HG03045 (cell line): ENCODE measurements at regions not wholly inside any gene's neighbourhood (a gene's known extent, or its start where the extent isn't known, plus 50 kb on each side); places are given as distances from the start of the nearest gene placed in this dataset.
"Not testable (repeated sequence)": the region's sequence is repeated elsewhere in the genome, so short reads cannot be mapped to it uniquely, and the experiment has no call there.

ENCODE experiments used
- ATAC-seq: cut with Tn5 transposase; IDR thresholded peaks from one replicate; pipeline ENCODE4 v1.9.1; 2021; ENCODE audit warnings: mild to moderate bottlenecking, moderate library complexity; ENCODE audit not compliant: unreplicated experiment

DNA sequence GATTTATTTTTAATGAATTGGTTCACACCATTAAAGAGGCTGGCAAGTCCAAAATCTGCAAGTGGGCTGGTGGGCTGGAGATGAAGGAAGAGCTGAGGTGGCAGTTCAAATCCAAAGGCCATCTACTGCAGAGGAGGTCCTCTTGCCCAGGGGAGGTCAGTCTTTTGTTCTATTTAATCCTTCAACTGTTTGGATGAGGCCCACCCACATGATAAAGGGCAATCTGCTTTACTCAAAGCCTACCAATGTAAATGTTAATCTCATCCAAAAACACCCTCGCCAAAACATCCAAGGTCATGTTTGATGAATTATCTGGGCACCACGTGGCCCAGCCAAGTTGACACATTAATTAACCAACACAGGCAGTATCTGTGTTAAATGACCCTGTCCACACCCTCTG is 99.0 kb downstream of the RRAGC start:
- no peak for ATAC-seq

DNA sequence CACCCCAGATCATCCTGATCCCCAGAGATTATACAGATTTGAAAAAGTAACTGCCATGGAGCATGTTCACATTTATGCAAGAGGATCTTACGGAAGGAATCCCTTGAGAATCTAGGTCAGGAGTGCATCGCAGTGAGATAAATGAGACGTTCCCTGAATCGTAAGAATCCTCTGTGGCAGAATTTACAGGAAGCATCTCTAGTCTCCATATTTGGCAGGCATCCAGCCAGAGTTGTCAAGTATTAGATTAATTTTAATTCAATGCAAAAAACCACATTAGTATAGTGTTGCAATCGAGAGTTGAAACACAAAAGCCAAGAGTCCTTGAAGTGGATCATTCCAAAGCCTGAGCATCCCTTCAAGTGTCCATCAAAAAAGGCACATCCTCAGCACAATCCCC is 100.8 kb downstream of the RRAGC start:
- ATAC-seq: no peak

- no peak for ATAC-seq
These were observed 112.5 kb downstream of the RRAGC start for GRCh38 chr1:38746941-38747600.

DNA sequence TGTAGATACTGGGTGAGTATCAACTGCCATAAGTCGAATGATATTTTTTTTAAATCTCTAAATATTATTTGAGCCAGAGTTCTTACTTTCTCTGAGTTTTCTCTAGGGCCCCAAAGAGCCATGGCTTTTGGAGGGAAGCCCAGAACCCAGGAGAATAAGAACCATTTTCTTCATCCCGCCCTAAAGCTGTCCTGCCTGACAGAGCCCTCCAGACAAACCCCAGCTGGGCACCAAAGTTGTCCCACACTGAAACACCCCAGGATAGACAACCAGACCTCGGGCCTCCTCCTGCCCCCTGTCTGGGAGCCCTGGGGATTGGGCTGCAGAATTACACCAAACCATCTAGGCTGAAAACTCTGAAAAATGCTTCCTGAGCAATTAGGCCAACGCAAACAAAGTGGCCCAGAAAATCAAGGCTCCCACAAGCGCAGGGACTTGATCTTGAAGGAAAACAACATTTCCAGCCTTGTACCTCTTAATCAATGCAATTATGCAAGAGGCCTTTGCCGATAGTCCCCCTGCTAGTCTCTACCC is 113.1 kb downstream of the RRAGC start:
- ATAC-seq: no peak

DNA sequence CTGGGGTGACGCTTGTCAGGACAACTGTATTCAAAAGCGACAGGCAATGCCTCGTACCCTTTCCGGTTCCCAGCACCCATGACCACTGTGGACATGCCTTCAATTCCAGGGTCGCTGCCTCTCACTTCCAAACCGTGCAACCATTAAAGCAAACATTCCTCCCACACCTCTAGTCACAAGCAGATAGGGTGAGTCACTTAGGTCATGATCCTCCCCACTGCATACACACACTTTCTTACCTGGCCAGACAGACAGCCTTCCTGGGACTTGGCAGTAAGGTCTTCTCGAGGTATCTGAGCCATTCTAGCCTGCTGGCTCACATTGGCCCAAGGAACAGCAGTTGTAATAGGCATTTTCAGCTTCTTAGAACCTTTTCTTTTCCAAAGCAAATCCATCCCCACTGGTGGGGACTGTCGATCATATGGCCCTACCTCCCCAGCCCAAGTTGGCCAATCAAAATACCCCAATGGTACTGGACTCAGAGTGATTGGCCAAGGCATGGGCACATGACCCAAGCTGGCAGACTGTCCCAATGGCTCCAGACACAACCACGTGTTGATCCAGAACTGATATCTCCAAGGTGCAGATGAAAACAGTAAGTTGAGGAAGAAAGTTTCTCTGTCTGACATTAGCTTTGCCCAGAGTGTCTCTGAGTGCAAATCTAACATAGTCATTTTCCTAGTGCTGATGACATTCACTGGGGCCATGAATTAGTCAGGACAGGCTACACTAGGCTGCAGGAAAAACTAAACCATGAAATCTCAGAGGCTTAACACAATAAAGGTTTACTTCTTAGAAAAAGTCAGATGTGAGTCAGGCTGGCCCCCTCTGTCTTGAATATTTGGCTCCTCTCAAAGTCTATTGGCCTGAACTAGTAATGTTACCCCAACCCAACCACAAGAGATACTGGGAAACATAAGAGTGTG is 113.8 kb downstream of the RRAGC start:
- ATAC-seq: no peak

- no peak for ATAC-seq
These were observed 114.9 kb downstream of the RRAGC start for GRCh38 chr1:38744452-38745350.

DNA sequence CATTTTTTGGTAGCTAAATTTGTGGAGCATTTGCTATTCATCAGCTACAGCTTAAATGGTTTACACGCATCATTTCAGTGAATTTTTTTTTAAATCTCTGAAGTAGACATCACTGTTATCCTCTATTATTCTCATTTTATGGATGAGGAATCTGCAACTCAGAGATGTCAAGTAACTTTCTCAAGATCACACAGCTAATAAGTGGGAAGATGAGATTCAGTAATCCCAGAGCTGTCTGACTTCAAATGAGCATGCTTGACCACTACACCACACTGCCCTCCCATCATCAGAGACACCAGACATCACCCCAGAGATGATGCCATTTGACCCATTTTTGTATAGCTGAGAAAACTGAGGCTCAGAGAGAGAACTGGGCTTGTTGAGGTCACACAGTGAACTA is 116.4 kb downstream of the RRAGC start:
- no peak for ATAC-seq

DNA sequence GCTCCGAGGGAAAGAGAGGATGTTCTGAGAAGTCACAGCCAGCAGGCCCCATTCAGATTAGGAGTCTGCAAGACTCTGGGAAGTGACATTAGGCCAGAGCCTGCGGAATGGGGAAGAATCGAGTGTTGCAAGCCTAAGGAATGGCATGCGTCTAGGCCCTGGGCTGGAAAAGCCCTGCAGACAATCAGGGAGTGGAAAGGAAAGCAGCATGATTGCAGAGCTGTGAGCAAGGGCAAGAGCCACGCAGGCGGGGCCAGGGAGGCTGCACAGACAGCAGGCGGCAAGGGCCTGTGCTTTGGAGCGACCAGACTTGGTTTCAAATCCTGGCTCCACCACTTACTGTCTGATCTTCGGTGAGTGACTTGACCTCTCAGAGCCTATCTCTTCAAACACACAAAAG is 118.2 kb downstream of the RRAGC start:
- ATAC-seq: no peak

DNA sequence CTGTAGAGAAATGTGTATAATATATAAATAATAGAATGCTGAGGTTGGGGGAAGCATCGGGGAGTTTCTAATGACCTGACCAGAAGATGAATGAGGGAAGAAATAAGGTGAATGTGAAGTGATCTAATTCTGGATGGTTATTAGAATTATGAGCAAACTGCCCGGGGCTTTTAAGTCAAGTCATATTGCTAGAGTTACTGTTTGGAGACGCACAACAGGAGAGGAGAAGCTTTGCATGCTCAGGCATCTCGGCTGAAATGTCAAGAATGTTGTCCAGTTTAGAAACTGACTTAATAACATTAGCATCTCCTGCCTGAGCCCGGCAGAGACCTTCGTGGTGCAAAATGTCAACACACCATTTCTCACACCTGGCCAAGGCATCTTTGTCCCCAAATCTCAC is 119.1 kb downstream of the RRAGC start:
- no peak for ATAC-seq

GRCh38 chr1:38738207-38738606 is 121.4 kb downstream of the RRAGC start:
- ATAC-seq: no peak

DNA sequence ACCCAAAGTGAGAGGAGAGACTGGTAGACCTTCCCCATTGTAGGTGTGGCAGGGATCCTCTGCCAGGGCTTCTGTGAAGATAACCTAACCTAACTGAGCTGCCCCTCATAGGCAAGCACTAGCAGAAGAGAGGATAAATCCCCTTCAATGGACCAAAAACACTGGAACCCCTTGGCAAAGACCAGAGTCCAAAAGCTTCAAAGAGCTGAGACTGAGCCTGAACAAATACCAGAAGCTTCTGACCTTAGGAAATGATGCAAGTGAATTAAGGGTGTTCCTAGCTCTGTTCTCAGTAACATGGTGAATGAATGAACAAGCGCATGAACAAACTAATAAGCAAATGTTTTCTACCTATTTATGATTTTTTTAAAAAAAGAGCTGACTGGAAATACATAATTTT is 123.2 kb downstream of the RRAGC start:
- ATAC-seq: no peak

- no peak for ATAC-seq
These were observed 123.9 kb downstream of the RRAGC start for GRCh38 chr1:38735651-38736161.

DNA sequence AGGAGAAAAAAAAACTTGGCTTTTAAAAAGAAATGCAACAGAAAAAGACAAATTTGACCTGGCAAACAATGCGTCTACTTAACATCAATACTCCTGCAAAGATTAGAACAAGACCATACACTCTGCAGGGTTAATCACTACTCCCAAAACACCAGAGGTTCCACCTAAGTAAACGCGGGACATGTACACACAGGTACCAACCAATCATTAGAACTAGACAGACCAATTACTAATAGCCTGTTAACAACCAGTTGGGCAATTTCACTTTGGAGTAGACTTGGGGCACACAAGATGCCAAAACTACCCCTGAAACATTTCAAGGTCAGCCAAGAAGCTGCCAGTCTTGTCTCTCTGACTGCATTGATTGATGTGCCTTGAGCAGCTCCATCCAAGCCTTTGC is 125.8 kb downstream of the RRAGC start:
- no peak for ATAC-seq

- ATAC-seq: no peak
These were observed 128.8 kb downstream of the RRAGC start for GRCh38 chr1:38730511-38731397.

GRCh38 chr1:38728585-38728908 is 131.0 kb downstream of the RRAGC start:
- no peak for ATAC-seq

DNA sequence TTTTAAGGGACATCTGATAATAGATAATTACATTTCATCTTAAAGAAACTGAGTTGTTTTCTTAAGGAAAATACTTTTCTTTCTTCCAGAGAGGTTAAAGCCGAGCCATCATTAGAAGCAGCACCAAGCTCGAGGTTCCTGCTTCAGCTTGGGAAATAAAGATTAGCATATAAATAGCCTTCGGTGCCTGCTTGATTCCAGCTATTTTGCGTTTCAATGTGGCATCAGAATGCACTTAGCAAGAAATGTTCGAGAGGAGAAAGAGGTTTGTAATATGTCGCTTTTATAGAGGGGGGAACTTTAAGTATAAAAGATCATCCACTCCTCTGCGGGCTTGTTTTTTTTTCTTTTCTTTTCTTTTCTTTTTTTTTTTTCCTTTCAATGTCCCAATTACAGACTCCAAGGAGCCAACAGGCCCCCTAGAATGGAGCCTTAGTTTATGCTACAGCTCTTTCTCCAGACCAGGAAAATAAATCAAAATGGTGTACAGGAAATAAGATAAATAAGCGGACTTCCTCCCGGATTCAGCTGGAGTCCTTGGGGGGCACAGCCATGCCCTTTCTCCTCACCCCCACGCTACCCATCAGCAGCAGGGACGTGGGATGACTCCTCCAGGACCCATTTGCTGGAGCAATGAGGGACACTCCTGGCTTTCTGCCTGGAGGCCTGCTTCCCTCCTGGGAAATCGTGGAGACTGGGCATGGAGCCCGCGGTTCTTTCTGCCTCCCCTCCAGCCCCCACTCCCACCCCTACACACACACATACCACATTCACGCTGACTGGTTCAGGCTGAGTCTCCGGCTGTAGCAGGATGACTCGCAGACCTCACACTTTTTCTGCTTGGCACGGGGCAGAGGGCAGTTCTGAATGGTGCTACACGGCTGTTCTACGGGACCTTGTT is 131.6 kb downstream of the RRAGC start:
- ATAC-seq: no peak

- not testable (repeated sequence) for ATAC-seq
These were observed 134.1 kb downstream of the RRAGC start for GRCh38 chr1:38725321-38725961.
